ENCODE measurements at regions not wholly inside any gene's neighbourhood (a gene's known extent, or its start where the extent isn't known, plus 50 kb on each side); places are given as distances from the start of the nearest gene placed in this dataset.

- no peak for DNase-seq (ENCODE audit: low read depth, low spot score)
- H3K36me3 Mint-ChIP-seq (ENCODE audit: low read depth): no peaks in the 10 kb centered on the region
- no peak overlapping the region for H3K27ac Mint-ChIP-seq (ENCODE audit: unreplicated experiment)
- peaks cover 14% of the 10 kb centered on the region for H3K4me1 Mint-ChIP-seq
- H3K27me3 Mint-ChIP-seq (ENCODE audit: low read depth): no peaks in the 10 kb centered on the region
- H3K4me3 Mint-ChIP-seq: no peak overlapping the region
- peaks cover 2% of the 10 kb centered on the region for H3K9me3 Mint-ChIP-seq
- TF ChIP-seq, protein P1, sequence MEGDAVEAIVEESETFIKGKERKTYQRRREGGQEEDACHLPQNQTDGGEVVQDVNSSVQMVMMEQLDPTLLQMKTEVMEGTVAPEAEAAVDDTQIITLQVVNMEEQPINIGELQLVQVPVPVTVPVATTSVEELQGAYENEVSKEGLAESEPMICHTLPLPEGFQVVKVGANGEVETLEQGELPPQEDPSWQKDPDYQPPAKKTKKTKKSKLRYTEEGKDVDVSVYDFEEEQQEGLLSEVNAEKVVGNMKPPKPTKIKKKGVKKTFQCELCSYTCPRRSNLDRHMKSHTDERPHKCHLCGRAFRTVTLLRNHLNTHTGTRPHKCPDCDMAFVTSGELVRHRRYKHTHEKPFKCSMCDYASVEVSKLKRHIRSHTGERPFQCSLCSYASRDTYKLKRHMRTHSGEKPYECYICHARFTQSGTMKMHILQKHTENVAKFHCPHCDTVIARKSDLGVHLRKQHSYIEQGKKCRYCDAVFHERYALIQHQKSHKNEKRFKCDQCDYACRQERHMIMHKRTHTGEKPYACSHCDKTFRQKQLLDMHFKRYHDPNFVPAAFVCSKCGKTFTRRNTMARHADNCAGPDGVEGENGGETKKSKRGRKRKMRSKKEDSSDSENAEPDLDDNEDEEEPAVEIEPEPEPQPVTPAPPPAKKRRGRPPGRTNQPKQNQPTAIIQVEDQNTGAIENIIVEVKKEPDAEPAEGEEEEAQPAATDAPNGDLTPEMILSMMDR (conservative IDR thresholded peaks at IDR 0.05): no peak
Measured at GRCh38 chr12:68454892-68455291, 122.7 kb upstream of the MDM1 start.

DNA sequence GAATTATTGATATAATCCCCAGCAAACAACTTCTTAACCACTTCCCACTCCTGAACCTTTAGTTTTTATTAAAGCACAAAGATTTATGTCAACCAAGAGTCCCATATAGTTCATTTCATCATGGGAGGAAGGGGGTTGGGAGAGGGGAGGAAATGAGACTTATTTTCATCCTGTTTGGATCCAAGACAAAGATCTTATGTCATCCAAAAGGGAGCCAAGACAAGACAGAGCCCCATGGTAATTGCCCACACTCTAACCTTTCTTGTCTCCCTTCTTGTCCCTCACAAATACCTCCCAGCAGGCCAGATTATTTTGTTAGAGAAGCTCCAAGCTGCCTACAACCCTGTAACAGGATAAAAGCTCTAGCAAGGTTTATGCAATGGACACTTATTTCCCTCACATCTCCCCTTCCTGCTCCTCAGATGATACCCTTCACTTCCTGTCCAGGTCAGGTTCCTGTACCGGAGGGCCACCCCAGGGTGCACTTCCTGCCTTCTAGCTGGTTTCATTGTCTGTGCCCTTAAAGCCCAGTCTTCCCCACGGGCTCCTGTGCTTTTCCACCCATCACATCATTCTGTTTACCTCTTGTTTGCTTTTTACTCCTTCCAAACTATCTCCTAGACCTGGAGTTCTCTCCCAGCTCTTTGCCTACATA is 123.7 kb upstream of the MDM1 start:
- H3K4me3 Mint-ChIP-seq: no peak overlapping the region
- H3K36me3 Mint-ChIP-seq (ENCODE audit: low read depth): no peaks in the 10 kb centered on the region
- no peaks in the 10 kb centered on the region for H3K27me3 Mint-ChIP-seq (ENCODE audit: low read depth)
- no peak for DNase-seq (ENCODE audit: low read depth, low spot score)
- H3K27ac Mint-ChIP-seq (ENCODE audit: unreplicated experiment): no peak overlapping the region
- TF ChIP-seq, protein P1 (conservative IDR thresholded peaks at IDR 0.05): no peak
- peaks cover 2% of the 10 kb centered on the region for H3K9me3 Mint-ChIP-seq
- H3K4me1 Mint-ChIP-seq: peaks cover 14% of the 10 kb centered on the region

- peaks cover 14% of the 10 kb centered on the region for H3K4me1 Mint-ChIP-seq
- no peak for DNase-seq (ENCODE audit: low read depth, low spot score)
- H3K27me3 Mint-ChIP-seq (ENCODE audit: low read depth): no peaks in the 10 kb centered on the region
- no peak overlapping the region for H3K27ac Mint-ChIP-seq (ENCODE audit: unreplicated experiment)
- no peak overlapping the region for H3K4me3 Mint-ChIP-seq
- TF ChIP-seq, protein P1 (conservative IDR thresholded peaks at IDR 0.05): no peak
- H3K9me3 Mint-ChIP-seq: peaks cover 2% of the 10 kb centered on the region
- no peaks in the 10 kb centered on the region for H3K36me3 Mint-ChIP-seq (ENCODE audit: low read depth)
Measured at GRCh38 chr12:68458866-68459265, 126.7 kb upstream of the MDM1 start.

GRCh38 chr12:68460236-68460635 is 128.1 kb upstream of the MDM1 start:
- no peak for DNase-seq (ENCODE audit: low read depth, low spot score)
- H3K9me3 Mint-ChIP-seq: peaks cover 2% of the 10 kb centered on the region
- no peak overlapping the region for H3K4me3 Mint-ChIP-seq
- H3K27me3 Mint-ChIP-seq (ENCODE audit: low read depth): no peaks in the 10 kb centered on the region
- TF ChIP-seq, protein P1 (conservative IDR thresholded peaks at IDR 0.05): no peak
- no peak overlapping the region for H3K27ac Mint-ChIP-seq (ENCODE audit: unreplicated experiment)
- H3K36me3 Mint-ChIP-seq (ENCODE audit: low read depth): no peaks in the 10 kb centered on the region
- peaks cover 11% of the 10 kb centered on the region for H3K4me1 Mint-ChIP-seq

GRCh38 chr12:68461645-68462044 is 129.5 kb upstream of the MDM1 start:
- H3K36me3 Mint-ChIP-seq (ENCODE audit: low read depth): no peaks in the 10 kb centered on the region

More at GRCh38 chr12:68461645-68462044, 129.5 kb upstream of the MDM1 start:
- TF ChIP-seq, protein P1 (conservative IDR thresholded peaks at IDR 0.05): no peak
- no peak overlapping the region for H3K4me3 Mint-ChIP-seq
- H3K9me3 Mint-ChIP-seq: peaks cover 6% of the 10 kb centered on the region
- H3K4me1 Mint-ChIP-seq: peaks cover 4% of the 10 kb centered on the region
- H3K27ac Mint-ChIP-seq (ENCODE audit: unreplicated experiment): no peak overlapping the region
- no peaks in the 10 kb centered on the region for H3K27me3 Mint-ChIP-seq (ENCODE audit: low read depth)
- DNase-seq (ENCODE audit: low read depth, low spot score): no peak
